Mesodermal cell (in vitro differentiated cells): ENCODE measurements at regions not wholly inside any gene's neighbourhood (a gene's known extent, or its start where the extent isn't known, plus 50 kb on each side); places are given as distances from the start of the nearest gene placed in this dataset.

ENCODE experiments used
- H3K27ac ChIP-seq: 2 replicates; pipeline ENCODE4 v1.7.0; 2013; ENCODE audit warnings: mild to moderate bottlenecking, low read depth, low read length, moderate library complexity; ENCODE audit not compliant: severe bottlenecking
- H3K36me3 ChIP-seq: 2 replicates; pipeline ENCODE4 v1.7.1; 2013; ENCODE audit warnings: mild to moderate bottlenecking, low read length, moderate library complexity; ENCODE audit not compliant: control insufficient read depth, insufficient read depth
- H3K4me1 ChIP-seq: one replicate; pipeline ENCODE4 v1.7.1; 2013; ENCODE audit warnings: mild to moderate bottlenecking, low read length; ENCODE audit not compliant: insufficient read depth, control insufficient read depth, poor library complexity, severe bottlenecking
- H3K4me3 ChIP-seq: 2 replicates; pipeline ENCODE4 v1.7.0; 2013; ENCODE audit warnings: low read length, control low read depth, mild to moderate bottlenecking; ENCODE audit not compliant: insufficient read depth, poor library complexity, severe bottlenecking; ENCODE audit errors: extremely low read depth
- H3K9me3 ChIP-seq: 2 replicates; pipeline ENCODE4 v1.7.1; 2013; ENCODE audit warnings: mild to moderate bottlenecking, low read length, moderate library complexity; ENCODE audit not compliant: control insufficient read depth
- WGBS, 2 experiments: methylation state at CpG; one replicate each; pipeline ENCODE4 v1.1.5; 2013; ENCODE audit warnings: missing lambda C conversion rate in 2 of 2; ENCODE audit not compliant: insufficient coverage in 2 of 2; 5-methylcytosine and 5-hydroxymethylcytosine counted together

DNA sequence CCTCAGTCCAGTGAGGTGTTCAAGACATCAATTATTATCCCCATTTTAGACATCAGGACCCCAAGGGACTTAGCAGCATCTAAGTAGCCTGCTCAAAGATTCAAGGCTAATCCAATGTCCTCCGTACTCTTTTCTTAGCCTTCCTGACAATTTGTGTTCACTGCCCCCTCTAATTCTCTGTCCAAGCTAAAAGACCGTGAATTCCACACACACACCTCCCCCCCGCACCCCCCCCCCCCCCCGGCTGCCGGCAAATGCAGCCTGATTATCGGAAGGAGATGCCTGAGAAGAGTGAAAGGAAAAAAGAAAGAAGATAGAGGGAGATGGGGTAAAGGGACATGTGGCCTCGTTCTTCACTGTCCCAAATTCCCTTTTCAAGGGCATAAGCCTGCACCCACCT lies 58.1 kb upstream of the NLK start:
- peaks cover 20% of the 10 kb centered on the region for H3K4me1 ChIP-seq
- H3K4me3 ChIP-seq, result no peak overlapping the region
- H3K36me3 ChIP-seq, result no peaks in the 10 kb centered on the region
- WGBS, 2 experiments, result 80 to 86% methylated on average over 1 to 3 of the region's 7 CpGs
- H3K27ac ChIP-seq, result no peak overlapping the region
- no peaks in the 10 kb centered on the region for H3K9me3 ChIP-seq

DNA sequence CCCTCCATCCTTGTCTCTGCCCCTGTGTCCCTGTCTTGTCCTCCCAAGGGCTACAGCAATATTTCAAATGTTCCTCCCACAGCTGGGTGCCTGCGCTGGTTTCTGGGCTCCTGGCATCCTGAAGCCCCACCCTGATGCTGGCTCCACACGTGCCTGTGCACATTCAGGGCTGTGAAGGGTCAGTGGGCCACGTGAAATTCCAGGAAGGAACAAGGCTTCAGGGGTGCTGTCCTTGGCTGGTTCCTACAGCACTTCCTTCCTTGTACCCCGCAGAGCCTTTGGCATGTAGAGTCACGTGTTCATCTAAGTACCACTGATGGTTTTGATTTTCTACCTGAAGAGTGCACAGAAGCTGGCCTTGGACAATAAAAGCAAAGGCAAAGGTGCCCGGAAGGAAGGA lies 57.7 kb upstream of the NLK start:
- H3K4me1 ChIP-seq, result peaks cover 18% of the 10 kb centered on the region
- no peaks in the 10 kb centered on the region for H3K9me3 ChIP-seq
- H3K27ac ChIP-seq, result no peak overlapping the region
- no peak overlapping the region for H3K4me3 ChIP-seq
- H3K36me3 ChIP-seq, result no peaks in the 10 kb centered on the region
- WGBS, 2 experiments, result 88 to 92% methylated on average over 6 of the region's 6 CpGs

DNA sequence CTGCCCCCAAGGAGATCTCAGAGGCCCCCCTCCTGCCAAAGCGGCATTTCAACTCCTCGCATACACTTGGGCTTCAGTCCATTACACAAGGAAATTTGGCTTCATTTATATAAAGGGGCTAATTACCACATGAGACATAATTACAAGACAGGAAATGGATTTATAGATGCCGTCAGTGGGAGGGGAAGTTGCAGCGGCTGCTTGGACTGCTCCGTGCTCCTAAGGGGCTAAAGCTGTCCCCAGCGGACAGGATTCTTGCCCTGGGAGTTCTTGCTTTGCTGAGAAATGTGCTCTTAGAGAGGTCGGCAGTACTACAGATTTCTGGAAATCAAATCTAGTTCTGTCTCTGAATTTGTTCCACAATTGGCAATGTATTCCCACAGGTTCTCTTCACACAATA lies 57.2 kb upstream of the NLK start:
- Histone ChIP-seq H3K4me3 (no peak overlapping the region), H3K27ac (no peak overlapping the region), H3K36me3 (no peaks in the 10 kb centered on the region), H3K9me3 (no peaks in the 10 kb centered on the region), H3K4me1 (peaks cover 18% of the 10 kb centered on the region)
- 74 to 90% methylated on average over 4 to 5 of the region's 7 CpGs for WGBS, 2 experiments

DNA sequence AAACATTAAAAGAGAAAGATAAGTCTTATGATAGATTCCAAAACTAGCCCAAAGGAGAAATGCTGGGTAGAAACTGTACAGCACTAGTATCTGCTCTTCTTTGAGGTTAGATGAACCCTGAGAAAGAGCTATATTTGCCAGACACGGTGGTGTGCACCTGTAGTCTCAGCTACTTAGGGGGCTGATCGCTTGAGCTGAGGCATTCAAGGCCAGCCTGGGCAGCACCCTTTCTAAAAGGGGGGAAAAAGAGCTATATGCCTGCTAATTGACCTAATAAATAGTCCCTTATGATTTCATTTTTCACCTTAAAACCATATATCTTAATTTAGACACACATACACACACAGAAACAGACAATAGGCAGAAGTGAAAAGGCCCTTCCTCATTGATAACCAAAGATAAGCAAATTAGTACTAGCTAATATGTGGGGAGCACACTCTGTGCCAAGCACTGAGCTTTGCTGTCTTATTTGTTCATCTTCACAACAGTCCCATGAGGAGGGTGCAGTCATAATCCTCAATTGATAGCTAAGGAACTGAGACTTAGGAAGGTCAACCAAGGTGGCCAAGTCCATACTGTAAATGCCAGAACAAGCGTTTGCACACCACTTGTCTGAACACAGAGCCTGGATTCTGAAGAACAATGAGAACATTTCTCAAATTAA lies 56.6 kb upstream of the NLK start:
- H3K4me1 ChIP-seq, result peaks cover 18% of the 10 kb centered on the region
- no peaks in the 10 kb centered on the region for H3K9me3 ChIP-seq
- H3K36me3 ChIP-seq, result no peaks in the 10 kb centered on the region
- WGBS, 2 experiments, result 78 to 100% methylated on average over 1 of the region's 3 CpGs
- no peak overlapping the region for H3K27ac ChIP-seq
- H3K4me3 ChIP-seq, result no peak overlapping the region

DNA sequence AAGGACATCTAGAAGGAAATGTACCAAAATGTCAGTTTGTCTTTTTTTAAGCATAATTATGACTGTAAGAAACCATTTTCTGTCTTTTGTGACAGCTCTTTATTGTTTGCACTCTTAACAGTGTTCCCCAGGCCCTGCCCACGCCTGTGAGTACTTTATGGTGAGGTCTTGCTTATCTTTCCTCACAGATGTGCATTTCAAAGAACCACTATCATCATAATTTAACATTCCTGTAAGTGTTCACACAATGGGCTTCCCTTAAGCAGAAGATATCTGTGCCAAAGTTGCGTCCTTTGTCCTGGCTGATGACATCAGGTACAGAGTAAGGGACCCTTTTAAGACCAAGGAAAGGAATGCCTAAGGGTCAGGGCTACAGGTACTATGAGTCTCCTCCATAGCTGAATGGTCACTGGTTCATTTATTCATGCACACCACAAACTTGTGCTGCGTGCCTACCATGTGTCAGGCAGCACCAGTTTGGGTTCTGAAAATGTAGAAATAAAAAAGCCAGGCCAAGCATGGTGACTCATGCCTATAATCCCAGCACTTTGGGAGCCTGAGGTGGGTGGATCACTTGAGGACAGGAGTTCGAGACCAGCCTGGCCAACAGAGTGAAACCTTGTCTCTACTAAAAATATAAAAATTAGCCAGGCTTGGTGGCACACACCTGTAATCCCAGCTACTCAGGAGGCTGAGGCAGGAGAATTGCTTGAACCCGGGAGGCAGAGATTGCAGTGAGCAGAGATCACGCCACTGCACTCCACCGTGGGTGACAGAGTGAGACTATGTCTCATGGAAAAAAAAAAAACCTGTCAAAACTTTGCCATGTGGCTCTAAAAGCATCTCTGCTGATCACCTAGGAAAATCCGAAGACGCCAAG lies 55.4 kb upstream of the NLK start:
- H3K4me1 ChIP-seq, result peaks cover 18% of the 10 kb centered on the region
- no peaks in the 10 kb centered on the region for H3K36me3 ChIP-seq
- WGBS, 2 experiments, result 87 to 88% methylated on average over 6 to 7 of the region's 9 CpGs
- H3K9me3 ChIP-seq, result no peaks in the 10 kb centered on the region
- no peak overlapping the region for H3K4me3 ChIP-seq
- peak overlapping the region; percentile 39 for H3K27ac ChIP-seq

DNA sequence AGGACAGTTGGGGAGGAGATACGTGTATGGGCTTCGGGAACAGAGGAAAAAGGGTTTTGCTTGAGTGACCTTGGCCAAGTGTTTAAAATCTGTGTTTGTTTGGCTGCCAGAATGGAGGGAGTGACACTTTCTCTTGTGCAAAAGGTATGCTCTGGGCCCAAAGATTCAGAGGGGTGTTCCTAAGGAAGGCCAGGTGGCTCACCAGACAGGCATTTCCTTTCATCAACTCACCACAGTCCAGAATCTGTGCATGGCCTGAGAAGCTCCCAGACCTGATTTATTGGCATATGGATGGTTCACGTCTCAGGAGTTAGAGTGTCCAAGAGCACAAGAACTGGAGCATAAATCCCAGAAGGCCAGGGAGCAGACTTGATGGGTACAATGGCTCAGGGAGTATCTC lies 53.4 kb upstream of the NLK start:
- 88 to 100% methylated on average over 3 of the region's 3 CpGs for WGBS, 2 experiments
- peaks cover 7% of the 10 kb centered on the region for H3K4me1 ChIP-seq
- H3K36me3 ChIP-seq, result no peaks in the 10 kb centered on the region
- no peak overlapping the region for H3K27ac ChIP-seq
- no peak overlapping the region for H3K4me3 ChIP-seq
- no peaks in the 10 kb centered on the region for H3K9me3 ChIP-seq

DNA sequence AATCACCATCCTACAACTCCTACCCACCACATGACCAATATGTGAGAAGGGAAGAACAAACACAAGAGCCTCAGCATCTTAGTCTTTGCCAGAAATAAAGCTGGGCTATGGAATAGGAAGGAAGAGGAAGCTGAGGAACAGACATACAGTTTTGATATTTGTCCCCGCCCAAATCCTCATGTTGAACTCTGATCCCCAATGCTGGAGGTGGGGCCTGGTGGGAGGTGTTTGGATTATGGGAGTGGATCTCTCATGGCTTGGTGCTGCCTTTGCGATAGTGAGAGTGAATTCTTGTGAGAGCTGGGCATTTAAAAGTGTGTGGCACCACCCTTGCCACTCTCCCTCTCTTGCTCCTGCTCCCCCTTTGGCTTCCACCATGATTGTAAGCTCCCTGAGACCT lies 52.4 kb upstream of the NLK start:
- H3K27ac ChIP-seq, result no peak overlapping the region
- H3K9me3 ChIP-seq, result no peaks in the 10 kb centered on the region
- H3K36me3 ChIP-seq, result no peaks in the 10 kb centered on the region
- no peak overlapping the region for H3K4me3 ChIP-seq
- WGBS, 2 experiments, result no CpG with 5 or more reads among the region's 2 CpGs
- peaks cover 3% of the 10 kb centered on the region for H3K4me1 ChIP-seq

DNA sequence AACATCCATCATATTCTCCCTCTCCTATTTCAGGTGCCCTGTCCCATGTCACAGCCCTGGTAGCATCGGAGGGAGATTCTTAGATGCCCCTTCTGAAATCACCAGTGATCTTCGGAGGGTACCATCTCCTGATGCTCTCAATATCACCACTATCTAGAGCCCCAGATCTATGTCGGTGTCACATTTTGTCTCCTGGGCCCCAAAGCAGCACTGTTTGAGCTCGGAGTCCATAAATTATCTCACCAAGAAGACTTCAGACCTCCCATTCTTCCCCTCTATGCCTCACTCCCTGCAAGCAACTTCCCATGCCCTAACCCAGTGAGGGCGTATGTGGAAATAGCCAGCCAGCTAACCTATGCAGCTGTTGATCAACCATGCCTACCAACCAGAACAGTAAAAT lies 51.5 kb upstream of the NLK start:
- no peak overlapping the region for H3K4me3 ChIP-seq
- no peaks in the 10 kb centered on the region for H3K36me3 ChIP-seq
- peaks cover 8% of the 10 kb centered on the region for H3K4me1 ChIP-seq
- 88 to 95% methylated on average over 5 of the region's 5 CpGs for WGBS, 2 experiments
- no peak overlapping the region for H3K27ac ChIP-seq
- H3K9me3 ChIP-seq, result no peaks in the 10 kb centered on the region

DNA sequence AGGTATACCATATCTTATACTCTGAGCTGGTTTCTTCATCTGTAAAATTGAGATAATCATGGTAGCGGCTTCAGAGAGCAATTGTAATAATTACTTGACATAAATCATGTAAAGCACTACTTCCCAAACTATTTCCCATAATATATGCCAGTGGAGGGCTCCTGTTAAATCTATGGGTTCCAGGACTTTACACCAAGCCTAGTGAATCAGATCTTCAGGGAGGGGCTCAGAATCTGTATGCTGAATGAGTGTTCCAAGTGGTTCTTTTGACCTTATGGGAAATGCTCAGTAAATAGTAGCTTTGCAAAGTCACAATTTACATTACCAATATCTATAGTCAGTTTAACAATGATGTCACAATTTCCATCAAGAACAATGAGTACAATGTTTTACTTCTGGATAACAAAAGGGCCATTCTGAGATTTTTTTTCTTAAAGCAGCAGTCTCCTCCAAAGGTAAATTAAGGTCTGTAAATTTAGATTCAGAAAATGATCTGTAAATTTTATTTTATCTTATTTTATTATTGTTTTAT lies 50.9 kb upstream of the NLK start:
- H3K4me3 ChIP-seq, result no peak overlapping the region
- no peaks in the 10 kb centered on the region for H3K36me3 ChIP-seq
- WGBS, 2 experiments, result no CpG with 5 or more reads among the region's 1 CpG
- no peaks in the 10 kb centered on the region for H3K9me3 ChIP-seq
- H3K4me1 ChIP-seq, result peaks cover 10% of the 10 kb centered on the region
- no peak overlapping the region for H3K27ac ChIP-seq
